Ammon's horn (tissue), 1 donor: ENCODE measurements at regions not wholly inside any gene's neighbourhood (a gene's known extent, or its start where the extent isn't known, plus 50 kb on each side); places are given as distances from the start of the nearest gene placed in this dataset.
"Not testable (repeated sequence)": the region's sequence is repeated elsewhere in the genome, so short reads cannot be mapped to it uniquely, and the experiment has no call there.

ENCODE experiments used
- DNase-seq: peaks from one replicate; pipeline ENCODE4 v3.0.0-alpha.2; 2016; ENCODE audit warnings: low spot score

- DNase-seq: no peak
Measured at GRCh38 chr21:41589131-41589530, 81.2 kb upstream of the TMPRSS2 start.

GRCh38 chr21:41585199-41585994 is 77.4 kb upstream of the TMPRSS2 start:
- no peak for DNase-seq

GRCh38 chr21:41584603-41585176 is 76.7 kb upstream of the TMPRSS2 start:
- DNase-seq: no peak

GRCh38 chr21:41583274-41583790 is 75.4 kb upstream of the TMPRSS2 start:
- no peak for DNase-seq

- DNase-seq: no peak
Measured at GRCh38 chr21:41582866-41583265, 74.9 kb upstream of the TMPRSS2 start.

- no peak for DNase-seq
Measured at GRCh38 chr21:41582298-41582840, 74.4 kb upstream of the TMPRSS2 start.

GRCh38 chr21:41581592-41582228 is 73.8 kb upstream of the TMPRSS2 start:
- no peak for DNase-seq

- DNase-seq: no peak
Measured at GRCh38 chr21:41580758-41581554, 73.0 kb upstream of the TMPRSS2 start.

- no peak for DNase-seq
Measured at GRCh38 chr21:41579692-41580091, 71.7 kb upstream of the TMPRSS2 start.

- DNase-seq: no peak
Measured at GRCh38 chr21:41578716-41579115, 70.8 kb upstream of the TMPRSS2 start.

- no peak for DNase-seq
Measured at GRCh38 chr21:41578083-41578482, 70.1 kb upstream of the TMPRSS2 start.

- DNase-seq: no peak
Measured at GRCh38 chr21:41576013-41576615, 68.2 kb upstream of the TMPRSS2 start.

GRCh38 chr21:41573902-41574690 is 66.1 kb upstream of the TMPRSS2 start:
- DNase-seq: no peak

- DNase-seq: no peak
Measured at GRCh38 chr21:41571938-41572510, 64.1 kb upstream of the TMPRSS2 start.

GRCh38 chr21:41570791-41571355 is 62.9 kb upstream of the TMPRSS2 start:
- DNase-seq: no peak

GRCh38 chr21:41568606-41569385 is 60.8 kb upstream of the TMPRSS2 start:
- no peak for DNase-seq

GRCh38 chr21:41567901-41568510 is 60.0 kb upstream of the TMPRSS2 start:
- no peak for DNase-seq

GRCh38 chr21:41567237-41567636 is 59.3 kb upstream of the TMPRSS2 start:
- not testable (repeated sequence) for DNase-seq
